ENCODE measurements at regions not wholly inside any gene's neighbourhood (a gene's known extent, or its start where the extent isn't known, plus 50 kb on each side); places are given as distances from the start of the nearest gene placed in this dataset.
"Not testable (repeated sequence)": the region's sequence is repeated elsewhere in the genome, so short reads cannot be mapped to it uniquely, and the experiment has no call there.

- H3K4me3 ChIP-seq (ENCODE audit: low read depth, low read length): no peak overlapping the region
Observed at GRCh38 chr14:45990252-45990651, 661.3 kb downstream of the RPL10L start.

GRCh38 chr14:45976001-45976400, 675.6 kb downstream of the RPL10L start:
- no peak overlapping the region for H3K4me3 ChIP-seq (ENCODE audit: low read depth, low read length)

- H3K4me3 ChIP-seq (ENCODE audit: low read depth, low read length): no peak overlapping the region
Observed at GRCh38 chr14:45972416-45972815, 679.2 kb downstream of the RPL10L start.

- no peak overlapping the region for H3K4me3 ChIP-seq (ENCODE audit: low read depth, low read length)
Observed at GRCh38 chr14:45970621-45971020, 681.0 kb downstream of the RPL10L start.

GRCh38 chr14:45968037-45968436, 683.5 kb downstream of the RPL10L start:
- no peak overlapping the region for H3K4me3 ChIP-seq (ENCODE audit: low read depth, low read length)

- no peak overlapping the region for H3K4me3 ChIP-seq (ENCODE audit: low read depth, low read length)
Observed at GRCh38 chr14:45949479-45949878, 696.5 kb upstream of the MIS18BP1 start.

- no peak overlapping the region for H3K4me3 ChIP-seq (ENCODE audit: low read depth, low read length)
Observed at GRCh38 chr14:45947830-45948229, 694.8 kb upstream of the MIS18BP1 start.

- no peak overlapping the region for H3K4me3 ChIP-seq (ENCODE audit: low read depth, low read length)
Observed at GRCh38 chr14:45946251-45946650, 693.2 kb upstream of the MIS18BP1 start.

DNA sequence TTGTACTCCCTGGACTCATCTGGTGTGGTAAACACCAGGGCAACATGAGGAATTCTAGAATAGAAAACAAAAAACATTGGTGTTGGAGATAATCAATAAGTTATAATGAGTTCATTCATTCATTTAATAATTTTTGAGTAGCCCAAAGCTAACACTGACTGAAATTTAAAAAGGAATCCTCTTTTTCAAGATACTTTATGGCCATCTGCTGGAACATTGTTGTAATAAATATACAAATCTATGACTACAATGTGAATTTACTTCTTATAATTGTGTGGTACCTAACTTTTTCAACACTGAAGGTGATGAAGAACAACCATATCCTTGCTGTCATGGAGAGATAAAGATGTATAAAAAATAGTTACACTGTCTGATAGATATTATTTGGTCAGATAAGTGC, 687.3 kb upstream of the MIS18BP1 start:
- H3K4me3 ChIP-seq (ENCODE audit: low read depth, low read length): no peak overlapping the region

DNA sequence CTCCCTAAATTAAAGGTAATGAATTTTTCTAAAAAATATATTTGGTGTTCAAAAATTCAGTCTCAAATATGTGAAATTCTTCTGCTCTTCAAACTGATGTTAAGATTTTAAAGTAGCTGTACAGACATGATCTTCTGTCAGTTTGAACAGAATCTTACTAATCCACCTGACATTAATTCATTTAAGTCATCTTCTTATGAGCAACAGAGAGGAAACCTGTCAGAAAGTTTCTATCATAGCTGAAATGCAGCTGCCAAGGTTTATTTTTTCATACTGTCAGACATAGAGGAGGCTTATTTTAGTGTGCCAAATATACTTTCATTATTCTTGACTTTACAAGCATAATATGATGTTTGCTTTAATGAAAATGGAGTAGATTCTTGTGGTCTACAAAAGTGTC, 686.6 kb upstream of the MIS18BP1 start:
- H3K4me3 ChIP-seq (ENCODE audit: low read depth, low read length): no peak overlapping the region

GRCh38 chr14:45919995-45920394, 667.0 kb upstream of the MIS18BP1 start:
- H3K4me3 ChIP-seq (ENCODE audit: low read depth, low read length): not testable (repeated sequence)

DNA sequence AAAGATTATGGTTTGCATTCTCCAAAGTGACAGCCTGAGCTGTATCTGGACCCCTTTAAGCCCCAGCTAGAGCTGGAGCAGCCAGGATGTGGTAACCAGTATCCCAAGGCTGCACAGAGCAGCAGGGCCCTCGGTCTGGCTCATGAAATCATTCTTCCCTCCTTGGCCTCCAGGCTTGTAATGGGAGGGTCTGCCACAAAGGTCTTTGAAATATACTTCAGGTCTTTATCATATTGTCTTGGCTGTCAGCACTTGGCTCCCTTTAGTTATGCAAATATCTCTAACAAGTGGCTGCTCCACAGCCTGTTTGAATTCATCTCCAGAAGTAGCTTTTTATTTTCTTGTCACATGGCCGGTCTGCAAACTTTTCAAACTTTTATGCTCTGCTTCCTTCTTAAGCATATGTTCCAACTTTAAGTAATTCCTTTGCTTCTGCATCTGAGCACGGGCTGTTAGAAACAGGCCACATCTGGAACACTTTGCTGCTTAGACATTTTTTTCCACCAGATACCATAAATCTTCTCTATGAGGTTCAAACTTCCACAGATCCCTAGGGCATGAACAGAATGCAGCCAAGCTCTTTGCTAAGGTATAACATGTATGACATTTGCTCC, 663.4 kb upstream of the MIS18BP1 start:
- no peak overlapping the region for H3K4me3 ChIP-seq (ENCODE audit: low read depth, low read length)

GRCh38 chr14:45907782-45908181, 654.8 kb upstream of the MIS18BP1 start:
- H3K4me3 ChIP-seq (ENCODE audit: low read depth, low read length): no peak overlapping the region

GRCh38 chr14:45906257-45906656, 653.3 kb upstream of the MIS18BP1 start:
- no peak overlapping the region for H3K4me3 ChIP-seq (ENCODE audit: low read depth, low read length)

GRCh38 chr14:45905672-45906071, 652.7 kb upstream of the MIS18BP1 start:
- no peak overlapping the region for H3K4me3 ChIP-seq (ENCODE audit: low read depth, low read length)

DNA sequence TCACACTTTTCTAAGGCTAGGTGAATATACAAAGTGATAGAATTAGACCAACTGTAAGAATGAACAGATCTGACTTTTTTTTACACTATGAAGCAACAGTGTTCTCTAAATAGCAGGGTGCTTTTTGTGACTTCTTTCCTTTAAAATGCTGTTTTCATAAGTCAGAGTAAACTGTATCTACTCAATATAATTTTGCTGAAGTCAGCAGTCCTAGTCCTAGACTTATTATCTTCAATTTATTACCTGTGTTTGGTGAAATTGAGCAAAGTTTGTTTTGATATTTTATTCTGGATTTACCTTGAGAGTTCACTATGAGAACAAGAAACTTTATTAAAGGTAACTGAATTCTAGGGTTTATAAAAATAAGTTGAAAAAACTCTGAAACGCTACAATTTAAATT, 651.3 kb upstream of the MIS18BP1 start:
- no peak overlapping the region for H3K4me3 ChIP-seq (ENCODE audit: low read depth, low read length)

GRCh38 chr14:45902241-45902640, 649.2 kb upstream of the MIS18BP1 start:
- H3K4me3 ChIP-seq (ENCODE audit: low read depth, low read length): no peak overlapping the region

DNA sequence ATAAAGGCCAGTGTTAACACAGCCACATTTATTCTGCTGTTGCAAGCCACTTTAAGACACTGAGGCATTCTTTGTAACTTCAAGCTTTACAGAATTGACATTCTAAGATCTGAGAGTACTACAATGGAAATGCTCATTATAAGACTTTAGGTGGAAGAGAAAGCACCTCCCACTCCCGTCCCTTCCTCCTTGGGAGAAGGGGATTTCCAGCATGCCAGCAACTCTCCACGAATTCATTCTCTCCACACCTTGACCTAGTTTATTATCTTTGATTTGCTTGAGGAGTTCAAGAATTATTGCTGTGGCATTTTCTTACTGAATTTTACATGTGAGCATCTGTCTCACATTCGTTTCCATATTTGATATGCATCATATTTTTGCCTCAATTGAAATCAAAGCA, 644.4 kb upstream of the MIS18BP1 start:
- no peak overlapping the region for H3K4me3 ChIP-seq (ENCODE audit: low read depth, low read length)

DNA sequence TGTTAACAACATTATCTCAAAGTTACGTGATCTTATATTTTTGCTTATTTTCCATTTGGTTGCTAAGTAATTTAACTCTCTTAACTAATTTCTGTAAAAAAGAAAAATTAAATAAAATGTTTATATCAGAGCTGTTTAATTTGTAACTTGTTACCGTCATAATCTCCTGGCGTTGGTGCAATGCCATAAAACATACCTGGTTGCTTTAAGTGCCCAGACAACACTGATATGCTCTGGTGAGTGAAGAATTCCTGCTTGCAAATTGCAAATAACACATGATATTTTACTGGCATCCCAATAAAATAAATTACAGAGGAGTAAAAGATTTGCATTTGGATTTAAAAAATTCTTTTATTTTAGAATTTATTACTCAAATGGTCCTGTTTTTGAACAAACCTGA, 640.1 kb upstream of the MIS18BP1 start:
- H3K4me3 ChIP-seq (ENCODE audit: low read depth, low read length): no peak overlapping the region

DNA sequence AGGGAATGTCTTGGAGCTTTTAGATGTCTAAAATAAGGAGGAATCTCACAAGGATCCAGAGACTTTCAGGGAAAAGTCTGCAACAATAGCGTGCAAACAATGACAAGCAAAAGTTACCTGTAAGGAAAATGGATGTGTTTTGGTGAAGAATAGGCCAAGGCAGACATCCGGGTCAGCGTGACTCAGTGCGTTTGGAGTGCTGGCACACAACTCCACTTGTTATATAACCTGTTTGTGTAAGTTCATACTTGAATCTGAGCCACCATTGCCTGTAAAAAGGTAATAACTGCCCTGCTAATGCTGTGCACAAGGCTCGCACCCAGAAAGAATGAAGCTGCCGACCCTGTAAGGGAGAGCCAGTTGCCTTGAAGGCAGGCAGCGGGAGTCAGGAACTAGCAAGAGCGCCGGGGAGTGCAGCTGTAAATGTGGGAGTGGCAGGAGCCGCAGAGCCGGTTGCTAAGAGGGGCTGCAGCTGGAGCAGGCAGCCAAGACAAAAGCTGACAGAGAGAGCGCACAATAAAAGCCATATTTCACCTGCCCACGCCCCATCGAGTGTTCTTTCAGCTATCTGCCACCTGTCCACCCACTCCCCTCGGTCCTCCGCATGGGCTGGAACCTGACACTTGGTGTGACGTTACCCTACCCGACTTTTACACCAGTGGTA, 638.5 kb upstream of the MIS18BP1 start:
- no peak overlapping the region for H3K4me3 ChIP-seq (ENCODE audit: low read depth, low read length)

DNA sequence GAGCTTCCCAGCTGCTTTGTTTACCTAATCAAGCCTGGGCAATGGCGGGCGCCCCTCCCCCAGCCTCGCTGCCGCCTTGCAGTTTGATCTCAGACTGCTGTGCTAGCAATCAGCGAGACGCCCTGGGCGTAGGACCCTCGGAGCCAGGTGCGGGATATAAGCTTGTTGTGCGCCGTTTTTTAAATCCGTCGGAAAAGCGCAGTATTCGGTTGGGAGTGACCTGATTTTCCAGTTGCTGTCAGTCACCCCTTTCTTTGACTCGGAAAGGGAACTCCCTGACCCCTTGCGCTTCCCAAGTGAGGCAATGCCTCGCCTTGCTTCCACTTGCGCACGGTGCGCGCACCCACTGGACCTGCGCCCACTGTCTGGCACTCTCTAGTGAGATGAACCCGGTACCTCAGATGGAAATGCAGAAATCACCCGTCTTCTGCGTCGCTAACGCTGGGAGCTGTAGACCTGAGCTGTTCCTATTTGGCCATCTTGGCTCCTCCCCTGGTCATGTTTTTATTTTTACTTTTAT, 635.8 kb upstream of the MIS18BP1 start:
- H3K4me3 ChIP-seq (ENCODE audit: low read depth, low read length): peak overlapping the region; percentile 1

DNA sequence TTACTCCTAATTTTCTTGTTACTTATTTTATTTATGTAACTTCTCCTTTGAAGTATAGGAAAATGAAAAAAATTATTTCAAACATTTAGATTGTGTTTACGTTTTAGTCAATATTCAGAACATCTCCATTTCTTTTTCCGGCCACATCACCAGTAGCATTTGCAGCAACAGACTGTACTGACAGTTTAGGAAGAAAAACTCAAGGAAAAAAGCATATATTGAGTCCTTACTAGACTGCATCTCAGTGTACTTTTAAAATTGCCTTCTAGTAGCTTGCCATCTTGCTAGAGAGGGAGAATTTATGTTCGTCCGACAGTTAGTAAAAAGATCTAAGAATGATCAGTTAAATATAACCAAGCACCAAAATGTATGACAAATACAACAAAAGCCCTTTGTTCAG, 625.0 kb upstream of the MIS18BP1 start:
- no peak overlapping the region for H3K4me3 ChIP-seq (ENCODE audit: low read depth, low read length)

GRCh38 chr14:45868863-45869262, 615.9 kb upstream of the MIS18BP1 start:
- no peak overlapping the region for H3K4me3 ChIP-seq (ENCODE audit: low read depth, low read length)
